Left cardiac atrium (tissue), 4 donors: ENCODE measurements at regions not wholly inside any gene's neighbourhood (a gene's known extent, or its start where the extent isn't known, plus 50 kb on each side); places are given as distances from the start of the nearest gene placed in this dataset.

Experiments used
- ATAC-seq, 2 donors: fragments of 200-7000 bp; cut with Tn5 transposase; one replicate each; pipeline ENCODE4 v1.9.1; 2020; ENCODE audit warnings: mild to moderate bottlenecking in 2 of 2, moderate library complexity in 2 of 2
- DNase-seq: peaks from one replicate; pipeline ENCODE4 v3.0.0-alpha.2; 2020
- intact Hi-C, 2 donors: fragments of 100-400 bp; cut with DNase I; formaldehyde crosslinking; loops; one replicate each; pipeline versions ENCODE4 v1.14.1 to v1.15.1; 2022 to 2023
- donor health status: DM: no; HTN: yes; CAD: no.
- donor health status: DM: no; HTN: yes; CAD: no; lungs with severe emphysema.
- donor health status: DM: yes; HTN: yes; CAD: no.
- donor health status: Dilated cardiomyopathy.

DNA sequence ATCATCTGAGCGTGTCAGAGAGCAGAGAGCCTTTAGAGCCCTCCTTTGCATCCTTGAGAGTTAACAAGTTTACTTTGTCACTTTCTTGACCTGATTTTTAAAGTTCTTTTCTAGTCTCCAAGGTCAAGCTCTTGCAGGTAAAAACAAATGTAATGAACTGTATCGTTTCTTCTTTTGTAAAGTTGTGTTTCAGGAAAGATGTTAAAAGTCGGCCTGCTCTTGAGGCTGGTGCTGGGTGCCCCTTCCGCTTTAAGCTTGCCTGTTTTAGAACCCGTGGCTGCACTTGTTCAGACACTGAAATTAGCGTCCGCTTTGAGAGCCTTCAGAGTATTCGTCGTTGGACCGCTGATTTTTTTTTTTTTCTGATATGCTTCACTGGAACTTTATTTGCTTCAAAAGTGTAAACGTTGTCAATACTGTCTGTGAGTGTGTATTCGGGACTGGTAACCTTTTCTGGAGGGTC lies 52.6 kb upstream of the ULK4 start:
- peak; percentile 17 to 21 for ATAC-seq
- intact Hi-C loops = loop anchor here (5.0 to 10.0 kb wide), 2 partner anchors 83 to 120 kb away; no protein-coding TSS in a partner anchor
- DNase-seq = no peak

DNA sequence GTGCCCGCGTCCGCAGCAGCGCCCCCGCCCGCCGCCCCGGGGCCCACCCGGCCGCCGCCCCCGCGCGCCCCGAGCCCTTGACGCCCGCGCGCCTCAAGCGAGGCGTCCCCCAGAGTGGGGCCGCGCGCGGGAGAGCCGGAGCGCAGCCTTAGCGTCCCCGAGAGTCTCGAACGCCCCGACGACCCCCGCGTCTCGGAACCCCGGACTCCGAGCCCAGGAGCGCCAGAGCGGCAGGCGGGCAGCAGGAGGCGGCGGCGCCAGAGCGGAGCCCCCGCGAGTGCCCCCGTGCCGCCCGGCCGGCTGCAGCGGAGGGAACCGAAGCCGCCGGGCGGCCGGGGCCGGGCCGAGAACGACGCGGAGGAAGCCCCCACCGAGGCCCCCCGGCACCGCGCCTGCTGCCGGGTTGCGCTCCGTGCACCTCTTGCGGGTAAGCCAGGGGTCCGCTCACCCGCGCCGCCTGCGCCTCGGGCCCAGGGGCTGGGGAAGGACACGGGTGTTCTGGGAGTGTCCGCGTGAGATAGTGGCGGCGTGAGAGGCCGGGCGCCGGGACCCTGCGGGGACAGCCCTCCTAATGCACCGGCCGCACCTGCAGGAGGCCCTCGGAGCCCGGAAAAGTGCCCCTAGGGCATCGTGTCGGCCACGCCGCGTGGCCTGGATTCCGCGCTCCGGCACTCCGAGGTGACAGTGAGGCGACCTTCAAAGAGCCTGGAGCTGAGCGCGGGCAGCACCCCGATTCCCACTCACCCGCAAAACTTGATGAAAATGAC lies 52.0 kb upstream of the ULK4 start:
- ATAC-seq (peak; percentile 34 to 50), DNase-seq (peak; percentile 55)
- intact Hi-C loops = loop anchor here (2.0 to 10.0 kb wide), 3 partner anchors 83 to 119 kb away; no protein-coding TSS in a partner anchor

DNA sequence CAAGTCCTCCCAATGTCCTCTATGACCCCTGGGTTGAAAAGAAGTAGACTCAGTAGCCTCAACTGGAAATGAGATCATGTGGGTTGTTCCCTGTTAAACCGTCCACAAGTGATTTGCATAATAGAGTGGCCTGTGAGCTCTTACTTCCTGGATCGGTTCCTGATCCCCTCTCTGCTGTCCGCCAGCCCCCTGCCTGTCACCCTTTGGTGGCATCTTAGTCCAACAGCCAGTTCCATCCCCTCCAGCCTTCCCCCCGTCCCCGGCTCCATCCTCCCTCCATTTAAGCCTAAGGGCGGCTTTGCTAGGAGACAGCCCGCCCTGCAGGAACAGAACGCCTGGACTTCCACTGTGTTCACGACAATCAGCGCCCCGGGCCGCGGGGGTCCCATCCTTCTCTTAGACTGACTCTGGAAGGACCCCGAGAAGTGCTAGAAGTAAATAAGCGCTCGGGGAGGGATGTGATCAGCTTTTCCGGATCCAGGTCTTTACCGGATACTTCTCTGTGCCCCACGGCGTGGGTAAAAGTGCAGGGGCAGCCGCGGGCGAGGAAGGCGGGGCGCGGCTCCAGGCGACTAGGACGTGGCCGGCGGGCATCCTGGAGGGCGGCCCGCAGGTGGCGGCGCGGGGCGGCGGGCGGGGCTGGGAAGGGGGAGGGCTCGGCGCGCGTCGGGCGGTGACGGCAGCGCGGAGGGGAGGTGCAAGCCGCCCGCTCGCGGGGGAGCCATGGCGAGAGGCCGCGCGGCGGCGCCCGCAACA lies 51.2 kb upstream of the ULK4 start:
- peak; percentile 81 for DNase-seq
- peak; percentile 90 to 91 for ATAC-seq

DNA sequence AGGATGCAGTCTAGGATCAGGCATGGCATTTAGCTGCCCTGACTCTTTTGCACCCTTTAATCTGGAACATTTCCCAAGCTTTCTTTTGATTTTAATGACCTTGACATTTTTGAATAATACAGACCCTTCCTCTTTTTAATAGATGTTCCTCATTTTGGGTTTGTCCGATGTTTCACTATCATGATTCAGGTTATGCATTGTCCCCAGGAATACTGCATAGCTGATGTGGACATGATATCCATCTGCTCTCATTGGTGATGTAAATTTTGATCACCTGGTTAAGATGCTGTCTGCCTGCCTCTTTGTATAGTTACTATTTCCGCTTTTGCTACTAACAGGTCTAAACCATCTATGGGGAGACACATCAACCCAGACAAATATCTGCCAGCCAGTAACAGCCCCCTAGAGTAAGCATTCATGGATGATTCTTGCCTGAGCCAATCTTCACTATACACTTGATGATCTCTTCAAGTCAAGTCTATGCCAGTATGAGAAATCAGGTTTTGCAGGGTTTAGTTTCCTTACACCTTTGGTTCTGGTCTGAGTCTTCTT lies 50.6 kb upstream of the ULK4 start:
- ATAC-seq = no peak
- intact Hi-C loops = loop anchor here (2.0 to 10.0 kb wide), 3 partner anchors 85 to 118 kb away; no protein-coding TSS in a partner anchor

More for the DNA sequence above, 51.2 kb upstream of the ULK4 start:
- intact Hi-C loops = loop anchor here (2.0 to 10.0 kb wide), 3 partner anchors 84 to 118 kb away; no protein-coding TSS in a partner anchor

More for the DNA sequence above, 50.6 kb upstream of the ULK4 start:
- no peak for DNase-seq
